HG03175 (cell line): ENCODE measurements at regions not wholly inside any gene's neighbourhood (a gene's known extent, or its start where the extent isn't known, plus 50 kb on each side); places are given as distances from the start of the nearest gene placed in this dataset.
"Not testable (repeated sequence)": the region's sequence is repeated elsewhere in the genome, so short reads cannot be mapped to it uniquely, and the experiment has no call there.

ENCODE experiments used
- ATAC-seq: cut with Tn5 transposase; IDR thresholded peaks from one replicate; pipeline ENCODE4 v1.9.1; 2021; ENCODE audit warnings: mild to moderate bottlenecking, moderate library complexity; ENCODE audit not compliant: unreplicated experiment

GRCh38 chr6:11428371-11428770, 109.2 kb upstream of the TMEM170B start:
- ATAC-seq, result peak; percentile 48

GRCh38 chr6:11427723-11428245, 109.8 kb upstream of the TMEM170B start:
- no peak for ATAC-seq

GRCh38 chr6:11427091-11427722, 110.3 kb upstream of the TMEM170B start:
- ATAC-seq, result no peak

GRCh38 chr6:11426571-11426970, 111.0 kb upstream of the TMEM170B start:
- ATAC-seq, result no peak

- no peak for ATAC-seq
These were observed 111.7 kb upstream of the TMEM170B start for GRCh38 chr6:11425876-11426275.

GRCh38 chr6:11425431-11425871, 112.1 kb upstream of the TMEM170B start:
- no peak for ATAC-seq

GRCh38 chr6:11424395-11425034, 113.0 kb upstream of the TMEM170B start:
- ATAC-seq, result no peak

GRCh38 chr6:11423667-11424066, 113.9 kb upstream of the TMEM170B start:
- no peak for ATAC-seq

GRCh38 chr6:11423072-11423471, 114.5 kb upstream of the TMEM170B start:
- no peak for ATAC-seq

- ATAC-seq, result no peak
These were observed 117.6 kb upstream of the TMEM170B start for GRCh38 chr6:11419763-11420453.

GRCh38 chr6:11418290-11418905, 119.2 kb upstream of the TMEM170B start:
- no peak for ATAC-seq

GRCh38 chr6:11416936-11417576, 120.5 kb upstream of the TMEM170B start:
- ATAC-seq, result no peak

- not testable (repeated sequence) for ATAC-seq
These were observed 121.2 kb upstream of the TMEM170B start for GRCh38 chr6:11416099-11416935.

GRCh38 chr6:11415557-11415956, 122.0 kb upstream of the TMEM170B start:
- ATAC-seq, result no peak

- peak; percentile 82 for ATAC-seq
These were observed 123.2 kb upstream of the TMEM170B start for GRCh38 chr6:11414176-11414963.

GRCh38 chr6:11413728-11414127, 123.8 kb upstream of the TMEM170B start:
- no peak for ATAC-seq

GRCh38 chr6:11413117-11413687, 124.3 kb upstream of the TMEM170B start:
- no peak for ATAC-seq

- no peak for ATAC-seq
These were observed 124.9 kb upstream of the TMEM170B start for GRCh38 chr6:11412616-11413015.

- ATAC-seq, result no peak
These were observed 125.5 kb upstream of the TMEM170B start for GRCh38 chr6:11412011-11412424.
